ENCODE measurements at regions not wholly inside any gene's neighbourhood (a gene's known extent, or its start where the extent isn't known, plus 50 kb on each side); places are given as distances from the start of the nearest gene placed in this dataset.

DNA sequence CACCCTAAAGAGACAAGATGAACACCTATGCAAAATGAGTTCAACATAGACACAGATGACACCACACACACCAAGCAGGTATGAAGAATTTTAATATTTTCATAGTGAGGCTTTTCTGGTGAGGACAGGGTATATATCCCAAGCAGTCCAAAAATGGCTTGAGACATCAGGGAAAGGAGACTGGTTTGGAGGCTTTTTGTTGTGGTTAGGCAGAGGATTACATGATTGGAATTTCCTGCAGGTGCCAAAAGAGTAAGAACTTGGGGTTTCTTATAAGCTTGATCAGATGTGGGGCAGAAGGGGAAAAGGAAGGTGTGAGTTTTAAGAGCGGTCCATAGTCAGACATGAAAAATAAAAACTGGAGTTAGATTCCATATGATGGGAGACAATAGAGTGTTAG lies 420.8 kb upstream of the SLITRK1 start:
- H3K27me3 Mint-ChIP-seq = no peaks in the 10 kb centered on the region
- DNase-seq (no peak), ATAC-seq (ENCODE audit: low read depth) (no peak)
- Histone ChIP-seq H3K4me1 (ENCODE audit: control insufficient read depth in 2 of 2, insufficient read depth in 2 of 2, low read length in 2 of 2) (no peaks in the 10 kb centered on the region), H4K20me1 (ENCODE audit: control insufficient read depth, insufficient read depth, low read length, poor library complexity, severe bottlenecking) (no peaks in the 10 kb centered on the region), H3K4me3 (ENCODE audit: control extremely low read depth in 1 of 5, extremely low read depth in 1 of 5, insufficient read depth in 1 of 5, low read depth in 2 of 5, low read length in 4 of 5) (no peak overlapping the region), H3K79me2 (ENCODE audit: control insufficient read depth, insufficient read depth, low read length) (no peaks in the 10 kb centered on the region), H3K9ac (ENCODE audit: low read length) (no peak overlapping the region), H3K4me2 (replicated peaks; ENCODE audit: low read depth, low read length, poor library complexity, severe bottlenecking) (no peak overlapping the region), H3K9me3 (ENCODE audit: control extremely low read depth in 1 of 3, control insufficient read depth in 2 of 3, insufficient read depth in 1 of 3, low read length in 2 of 3) (no peaks in the 10 kb centered on the region), H3K27ac (ENCODE audit: low read length in 2 of 2) (no peak overlapping the region), H2AFZ (ENCODE audit: insufficient read depth, low read depth, low read length, poor library complexity, severe bottlenecking) (no peak overlapping the region), H3K36me3 (replicated peaks in 1 of 2; ENCODE audit: control extremely low read depth in 1 of 2, control insufficient read depth in 1 of 2, extremely low read depth in 1 of 2, insufficient read depth in 2 of 2, low read length in 1 of 2) (no peaks in the 10 kb centered on the region), H3K27me3 (replicated peaks in 1 of 4; ENCODE audit: control extremely low read depth in 1 of 4, control insufficient read depth in 3 of 4, insufficient read depth in 4 of 4, low read length in 3 of 4) (no peaks in the 10 kb centered on the region)
- TF ChIP-seq EZH2 (IDR thresholded peaks at IDR 0.05; ENCODE audit: borderline replicate concordance, insufficient read depth, low read depth, low read length, poor library complexity, severe bottlenecking) = no peak
- TF ChIP-seq CTCF (IDR thresholded peaks at IDR 0.05) = no peak
- H3K27ac Mint-ChIP-seq = no peak overlapping the region
- intact Hi-C loops (cut with micrococcal nuclease) = no loop called here
- WGBS (ENCODE audit: insufficient coverage) = 100% methylated on average over 1 of the region's 1 CpG
- ChIA-PET POLR2A (no interaction called here), CTCF (no interaction called here)
- no peaks in the 10 kb centered on the region for H3K4me1 Mint-ChIP-seq
- no peak overlapping the region for H3K4me3 Mint-ChIP-seq
- H3K9me3 Mint-ChIP-seq (ENCODE audit: insufficient read depth) = no peaks in the 10 kb centered on the region

- intact Hi-C loops (cut with micrococcal nuclease) = no loop called here
- no peaks in the 10 kb centered on the region for H3K4me1 ChIP-seq (ENCODE audit: control insufficient read depth in 2 of 2, insufficient read depth in 2 of 2, low read length in 2 of 2)
- H3K4me1 Mint-ChIP-seq = no peaks in the 10 kb centered on the region
- ATAC-seq (ENCODE audit: low read depth) (no peak), DNase-seq (no peak)
- H3K9me3 ChIP-seq (ENCODE audit: control extremely low read depth in 1 of 3, control insufficient read depth in 2 of 3, insufficient read depth in 1 of 3, low read length in 2 of 3) = no peaks in the 10 kb centered on the region
- H2AFZ ChIP-seq (ENCODE audit: insufficient read depth, low read depth, low read length, poor library complexity, severe bottlenecking) = no peak overlapping the region
- no peak overlapping the region for H3K4me3 Mint-ChIP-seq
- no peak overlapping the region for H3K27ac ChIP-seq (ENCODE audit: low read length in 2 of 2)
- H3K27ac Mint-ChIP-seq = no peak overlapping the region
- H3K9me3 Mint-ChIP-seq (ENCODE audit: insufficient read depth) = peaks cover 2% of the 10 kb centered on the region
- H3K9ac ChIP-seq (ENCODE audit: low read length) = no peak overlapping the region
- H3K4me2 ChIP-seq (replicated peaks; ENCODE audit: low read depth, low read length, poor library complexity, severe bottlenecking) = no peak overlapping the region
- no peaks in the 10 kb centered on the region for H3K27me3 Mint-ChIP-seq
- no peaks in the 10 kb centered on the region for H3K27me3 ChIP-seq (replicated peaks in 1 of 4; ENCODE audit: control extremely low read depth in 1 of 4, control insufficient read depth in 3 of 4, insufficient read depth in 4 of 4, low read length in 3 of 4)
- ChIA-PET CTCF (no interaction called here), POLR2A (no interaction called here)
- no peak for TF ChIP-seq CTCF (IDR thresholded peaks at IDR 0.05)
- TF ChIP-seq EZH2 (IDR thresholded peaks at IDR 0.05; ENCODE audit: borderline replicate concordance, insufficient read depth, low read depth, low read length, poor library complexity, severe bottlenecking) = no peak
- no peak overlapping the region for H3K4me3 ChIP-seq (ENCODE audit: control extremely low read depth in 1 of 5, extremely low read depth in 1 of 5, insufficient read depth in 1 of 5, low read depth in 2 of 5, low read length in 4 of 5)
- no peaks in the 10 kb centered on the region for H3K79me2 ChIP-seq (ENCODE audit: control insufficient read depth, insufficient read depth, low read length)
- H3K36me3 ChIP-seq (replicated peaks in 1 of 2; ENCODE audit: control extremely low read depth in 1 of 2, control insufficient read depth in 1 of 2, extremely low read depth in 1 of 2, insufficient read depth in 2 of 2, low read length in 1 of 2) = no peaks in the 10 kb centered on the region
- H4K20me1 ChIP-seq (ENCODE audit: control insufficient read depth, insufficient read depth, low read length, poor library complexity, severe bottlenecking) = no peaks in the 10 kb centered on the region
These were observed 415.0 kb upstream of the SLITRK1 start for GRCh38 chr13:84297251-84297650.

All from B cell (primary cell).